GM21447 (cell line): ENCODE measurements at regions not wholly inside any gene's neighbourhood (a gene's known extent, or its start where the extent isn't known, plus 50 kb on each side); places are given as distances from the start of the nearest gene placed in this dataset.
"Not testable (repeated sequence)": the region's sequence is repeated elsewhere in the genome, so short reads cannot be mapped to it uniquely, and the experiment has no call there.

ENCODE experiments used
- ATAC-seq: cut with Tn5 transposase; IDR thresholded peaks from one replicate; pipeline ENCODE4 v1.9.1; 2021; ENCODE audit not compliant: unreplicated experiment

DNA sequence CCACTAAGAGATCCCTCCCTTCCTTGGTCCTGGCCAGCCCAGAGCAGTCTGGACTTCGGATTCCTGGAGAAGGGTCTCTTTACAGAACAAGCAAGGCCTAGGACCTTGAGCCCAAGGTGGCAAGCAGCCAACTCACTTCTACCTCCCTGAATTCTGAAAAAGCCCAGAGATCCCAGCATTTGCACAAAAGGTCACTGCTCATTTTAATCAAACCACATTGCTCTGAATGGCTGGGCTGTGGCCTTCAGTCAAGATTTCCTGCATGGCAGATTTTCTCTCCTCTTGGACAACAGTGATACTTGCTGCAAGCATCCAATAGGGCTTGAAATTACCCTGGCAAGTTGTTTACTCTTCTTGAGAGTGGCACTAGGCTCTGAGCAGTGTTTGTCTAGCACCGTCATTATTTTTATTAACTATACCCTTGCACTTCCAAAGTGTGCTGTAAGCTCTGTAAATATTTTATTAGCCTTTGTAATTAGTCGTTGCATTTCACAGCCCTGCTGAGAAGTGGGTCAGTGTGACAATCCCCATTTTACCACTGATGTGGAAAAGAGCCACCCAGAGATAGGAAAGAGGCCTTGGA, 274.7 kb upstream of the CTNNB1 start:
- ATAC-seq, result no peak

DNA sequence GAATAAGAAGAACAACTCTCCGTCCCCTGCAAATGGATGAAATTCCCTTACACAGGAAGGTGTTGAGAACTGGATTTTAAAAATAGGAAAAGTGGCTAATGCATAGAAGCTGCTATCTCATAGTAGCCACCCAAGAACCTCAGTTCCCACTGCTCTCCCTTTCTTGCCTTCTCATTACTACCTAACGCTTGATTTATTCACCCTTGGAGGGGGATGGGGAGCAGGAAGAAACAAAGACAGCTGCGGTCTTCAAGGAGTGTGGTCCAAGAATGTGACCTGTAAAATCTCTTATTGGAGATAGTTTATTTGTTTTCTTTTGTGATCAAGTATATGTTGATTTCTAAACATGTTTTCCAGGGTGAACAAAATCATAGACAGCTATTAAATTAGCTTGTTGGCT, 274.1 kb upstream of the CTNNB1 start:
- no peak for ATAC-seq

DNA sequence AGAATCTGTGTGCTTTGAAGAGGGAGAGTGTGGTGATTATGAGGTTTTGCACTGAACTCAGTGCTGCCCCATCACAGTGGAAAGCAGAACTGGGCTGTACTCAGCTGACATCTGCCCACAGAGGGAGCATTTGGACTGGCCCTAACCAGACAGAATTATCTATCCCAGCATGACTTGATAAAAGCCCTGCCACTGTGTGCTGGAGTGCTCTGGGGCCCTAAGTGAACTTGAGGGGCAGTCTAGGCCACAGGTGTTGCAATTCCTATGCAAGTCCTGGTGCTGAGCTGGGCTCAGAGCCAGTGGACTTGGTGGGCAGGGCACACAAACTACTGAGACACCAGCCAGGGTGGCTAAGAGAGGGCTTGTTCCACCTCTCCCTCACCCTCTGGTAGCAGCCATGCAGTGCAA, 269.2 kb upstream of the CTNNB1 start:
- ATAC-seq, result no peak

DNA sequence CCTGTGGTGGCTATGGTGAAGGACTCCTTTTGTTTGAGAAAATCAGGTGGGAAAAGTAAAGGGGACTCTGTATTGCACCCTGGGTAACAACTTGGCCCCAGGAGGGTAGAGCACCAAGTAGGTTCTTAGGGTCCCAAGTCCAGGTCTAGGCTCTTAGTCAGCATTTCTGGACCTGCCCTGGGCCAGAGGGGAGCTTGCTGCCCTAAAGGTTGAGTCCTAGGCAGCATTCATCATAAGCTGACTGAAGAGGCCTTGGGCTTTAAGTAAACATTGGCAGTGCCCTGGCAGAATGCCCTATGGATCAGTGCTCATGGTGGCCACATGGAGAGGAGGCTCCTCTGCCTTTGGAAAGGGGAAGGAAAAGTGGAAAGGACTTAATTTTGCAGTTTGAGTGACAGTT, 268.5 kb upstream of the CTNNB1 start:
- no peak for ATAC-seq

DNA sequence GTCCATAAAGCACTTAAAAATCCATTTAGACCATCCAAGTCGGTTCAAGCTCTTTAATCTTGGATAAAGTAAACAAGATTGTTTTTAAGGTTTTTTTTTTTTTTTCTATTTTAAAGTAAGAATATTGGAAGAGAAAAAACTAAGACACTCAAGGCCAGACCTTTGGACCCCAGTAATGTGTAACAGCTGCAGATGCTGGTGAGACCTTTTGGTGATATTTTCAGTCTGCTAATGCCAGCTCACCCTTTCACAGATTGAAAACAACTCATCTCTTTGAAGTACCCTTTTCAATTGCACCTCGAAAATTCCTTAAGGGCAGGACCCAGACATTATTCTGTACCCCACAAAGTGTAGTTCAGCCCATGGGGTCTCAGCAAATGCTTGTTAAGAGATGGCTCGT, 260.7 kb upstream of the CTNNB1 start:
- ATAC-seq, result no peak

DNA sequence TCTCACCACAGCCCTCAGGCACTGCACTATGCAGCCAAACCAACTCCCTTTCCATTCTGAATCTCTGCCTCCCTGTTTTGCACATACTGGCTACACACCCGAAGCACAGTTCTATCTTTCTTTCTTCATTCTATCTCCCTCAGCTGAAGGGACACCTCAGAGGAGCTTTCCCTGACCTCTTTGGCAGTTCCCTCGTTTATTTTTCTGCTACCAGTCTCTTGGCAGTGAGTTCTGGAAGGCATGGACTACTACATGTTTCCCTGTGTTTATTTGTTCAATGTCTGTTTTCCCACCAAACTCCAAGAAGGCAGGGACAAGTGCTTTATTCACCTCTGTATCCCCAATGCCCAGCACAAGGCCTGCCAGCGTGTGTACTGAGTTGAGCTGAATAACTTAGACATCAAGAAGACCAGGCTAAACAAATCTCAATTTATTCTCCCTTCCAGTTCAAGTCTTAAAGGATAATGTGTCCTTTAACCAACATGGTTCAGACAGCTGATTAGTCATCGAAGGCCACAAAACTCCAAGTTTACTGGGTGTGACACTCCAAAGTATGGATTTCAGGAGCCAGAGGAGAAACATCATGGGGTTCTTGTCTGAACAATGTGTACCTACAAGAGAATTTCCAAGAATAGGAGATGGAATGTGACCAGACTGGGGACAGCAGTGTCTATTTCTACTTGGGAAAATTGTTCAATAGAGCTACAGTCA, 260.1 kb upstream of the CTNNB1 start:
- ATAC-seq, result no peak

DNA sequence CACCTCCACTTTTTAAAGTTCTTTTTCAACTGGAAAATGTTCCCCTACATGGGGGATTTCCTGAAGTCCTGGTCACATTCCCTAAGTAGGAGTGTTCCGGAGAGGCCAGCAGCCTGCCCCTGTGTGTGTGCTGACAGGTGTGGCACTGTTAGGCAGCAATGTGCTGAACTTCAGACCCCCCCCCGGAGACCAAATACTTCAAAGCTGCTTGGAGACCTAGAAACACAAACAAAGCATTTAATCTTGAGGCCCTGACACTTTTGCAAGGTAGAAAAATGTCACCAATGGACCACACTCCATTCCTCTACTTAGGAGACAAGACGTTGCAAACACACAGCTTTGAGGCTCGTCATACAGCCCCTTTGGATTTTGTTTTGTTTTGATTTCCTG, 259.6 kb upstream of the CTNNB1 start:
- ATAC-seq, result no peak

DNA sequence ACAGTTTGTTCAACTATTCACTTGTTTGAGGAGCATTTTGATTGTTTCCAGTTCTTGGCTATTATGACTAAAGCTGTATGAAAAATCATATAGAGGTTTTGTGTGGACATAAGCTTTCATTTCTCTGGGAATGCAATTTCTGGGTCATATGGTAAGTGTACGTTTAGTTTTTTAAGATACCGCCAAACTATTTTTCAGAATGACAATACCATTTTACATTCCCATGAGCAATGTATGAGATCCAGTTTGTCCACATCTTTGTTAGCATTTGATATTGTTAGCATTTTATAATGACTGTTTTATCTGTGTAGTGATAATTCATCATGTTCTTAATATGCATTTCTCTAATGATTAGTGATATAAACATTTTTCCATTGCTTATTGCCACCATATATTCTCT, 258.7 kb upstream of the CTNNB1 start:
- no peak for ATAC-seq

DNA sequence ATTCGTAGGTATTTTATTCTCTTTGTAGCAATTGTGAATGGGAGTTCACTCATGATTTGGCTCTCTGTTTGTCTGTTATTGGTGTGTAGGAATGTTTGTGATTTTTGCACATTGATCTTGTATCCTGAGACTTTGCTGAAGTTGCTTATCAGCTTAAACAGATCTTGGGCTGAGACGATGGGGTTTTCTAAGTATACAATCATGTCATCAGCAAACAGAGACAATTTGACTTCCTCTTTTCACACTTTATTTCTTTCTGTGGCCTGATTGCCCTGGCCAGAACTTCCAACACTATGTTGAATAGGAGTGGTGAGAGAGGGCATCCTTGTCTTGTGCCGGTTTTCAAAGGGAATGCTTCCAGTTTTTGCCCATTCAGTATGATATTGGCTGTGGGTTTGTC, 252.3 kb upstream of the CTNNB1 start:
- not testable (repeated sequence) for ATAC-seq

DNA sequence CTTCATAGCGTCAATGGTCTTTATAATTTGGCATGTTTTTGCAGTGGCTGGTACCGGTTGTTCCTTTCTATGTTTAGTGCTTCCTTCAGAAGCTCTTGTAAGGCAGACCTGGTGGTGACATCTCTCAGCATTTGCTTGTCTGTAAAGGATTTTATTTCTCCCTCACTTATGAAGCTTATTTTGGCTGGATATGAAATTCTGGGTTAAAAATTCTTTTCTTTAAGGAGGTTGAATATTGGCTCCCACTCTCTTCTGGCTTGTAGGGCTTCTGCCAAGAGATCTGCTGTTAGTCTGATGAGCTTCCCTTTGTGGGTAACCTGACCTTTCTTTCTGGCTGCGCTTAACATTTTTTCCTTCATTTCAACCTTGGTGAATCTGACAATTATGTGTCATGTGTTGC, 250.0 kb upstream of the CTNNB1 start:
- ATAC-seq, result not testable (repeated sequence)

DNA sequence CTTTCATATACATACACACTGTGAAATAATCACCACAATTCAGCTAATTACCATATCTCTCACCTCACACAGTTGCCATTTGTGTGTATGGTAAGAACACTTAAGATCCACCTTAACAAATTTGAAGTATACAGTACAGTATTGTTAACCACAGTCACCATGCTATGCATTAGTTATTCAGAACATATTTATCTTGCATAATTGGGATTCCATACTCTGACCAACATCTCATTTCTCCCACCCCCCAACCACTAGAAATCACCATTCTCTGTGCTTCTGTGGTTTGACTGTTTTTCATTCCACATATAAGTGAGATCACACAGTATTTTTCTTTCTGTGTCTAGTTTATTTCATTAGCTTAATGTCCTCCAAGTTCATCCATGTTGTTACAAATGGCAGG, 247.7 kb upstream of the CTNNB1 start:
- no peak for ATAC-seq

DNA sequence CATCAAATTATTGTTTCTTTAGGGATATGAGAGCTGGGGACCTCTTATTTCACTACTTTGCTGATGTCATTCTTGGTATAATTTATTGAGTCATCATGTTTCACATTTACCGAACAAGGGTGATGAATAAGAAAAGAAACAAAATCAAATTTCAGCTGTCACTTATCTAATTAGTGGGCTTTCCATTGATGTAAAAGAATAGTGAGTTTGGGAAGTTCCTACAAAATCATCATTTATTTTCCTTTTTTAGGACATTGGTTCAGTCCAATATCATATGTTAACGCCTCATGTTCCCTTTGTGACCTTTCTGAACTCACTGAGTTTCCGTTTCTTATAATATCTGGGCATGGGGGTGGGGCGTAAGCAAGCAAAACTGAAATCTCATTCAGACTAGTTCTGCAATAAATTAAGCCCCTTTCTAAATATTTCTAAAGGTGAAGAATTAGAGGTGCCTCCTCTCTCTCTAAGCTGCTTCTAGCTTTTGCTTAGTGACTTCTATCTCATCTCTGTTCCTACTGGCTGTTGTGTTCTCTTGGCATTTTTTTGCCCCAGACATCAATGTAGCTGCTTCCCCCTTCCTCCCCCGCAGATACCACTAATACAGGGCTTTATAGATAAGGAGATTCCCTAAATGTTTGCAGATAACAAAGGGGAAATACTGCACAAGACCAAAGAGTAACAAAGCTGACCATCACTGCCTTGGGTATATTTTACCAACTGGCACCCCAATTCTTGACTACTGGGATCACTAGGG, 238.0 kb upstream of the CTNNB1 start:
- ATAC-seq, result no peak

DNA sequence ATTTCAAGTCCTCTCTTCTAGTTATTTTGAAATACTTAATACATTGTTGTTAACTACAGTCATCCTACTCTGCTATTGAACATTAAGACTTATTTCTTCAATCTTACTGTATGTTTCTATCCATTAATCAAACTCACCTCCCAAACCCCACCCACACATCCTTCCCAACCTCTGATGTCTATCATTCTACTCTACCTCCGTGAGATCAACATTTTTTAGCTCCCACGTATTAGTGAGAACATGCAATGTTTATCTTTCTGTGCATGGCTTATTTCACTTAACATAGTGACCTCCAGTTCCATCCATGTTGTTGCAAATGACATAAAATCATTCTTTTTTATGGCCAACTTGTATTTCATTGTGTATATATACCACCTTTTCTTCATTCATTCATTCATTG, 236.6 kb upstream of the CTNNB1 start:
- no peak for ATAC-seq

DNA sequence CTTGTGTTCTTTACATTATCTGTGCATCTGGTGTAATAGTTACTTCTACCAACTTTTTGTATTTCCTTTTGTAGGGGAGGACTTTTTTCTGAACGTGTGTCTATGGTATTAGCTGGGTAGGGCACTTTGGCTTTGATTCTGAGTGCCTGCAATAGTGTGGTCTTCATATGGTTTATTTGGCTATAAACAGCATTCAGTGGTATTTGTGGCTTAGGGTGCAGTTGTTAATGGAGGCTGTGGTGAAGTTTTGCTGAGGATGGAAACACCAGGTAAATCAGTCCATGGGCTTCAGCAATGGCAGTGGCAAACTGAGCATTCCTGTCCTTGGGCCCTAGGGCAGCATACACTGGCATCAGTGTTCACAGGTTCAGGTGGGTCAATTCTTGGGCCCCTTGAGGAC, 230.6 kb upstream of the CTNNB1 start:
- ATAC-seq, result no peak

DNA sequence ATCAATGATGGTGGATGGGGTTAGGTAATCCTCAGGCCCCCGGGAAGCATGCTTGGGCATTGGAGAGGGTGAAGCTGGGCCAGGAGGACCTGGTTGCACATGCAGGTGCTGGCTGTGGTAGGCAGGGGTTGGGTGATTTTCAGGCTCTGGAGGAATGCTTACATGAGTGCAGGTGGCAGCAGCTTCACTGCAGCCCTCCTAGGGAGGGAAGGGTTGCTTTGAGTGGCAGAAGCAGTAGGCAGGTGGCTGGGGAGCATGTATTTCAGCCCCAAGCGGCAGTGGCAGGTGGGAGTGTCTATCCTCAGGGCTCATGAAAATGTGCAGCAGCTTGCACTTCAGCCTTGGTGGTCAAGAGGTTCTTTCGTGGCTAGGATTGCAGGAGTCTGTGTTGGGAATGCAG, 230.0 kb upstream of the CTNNB1 start:
- ATAC-seq, result no peak

DNA sequence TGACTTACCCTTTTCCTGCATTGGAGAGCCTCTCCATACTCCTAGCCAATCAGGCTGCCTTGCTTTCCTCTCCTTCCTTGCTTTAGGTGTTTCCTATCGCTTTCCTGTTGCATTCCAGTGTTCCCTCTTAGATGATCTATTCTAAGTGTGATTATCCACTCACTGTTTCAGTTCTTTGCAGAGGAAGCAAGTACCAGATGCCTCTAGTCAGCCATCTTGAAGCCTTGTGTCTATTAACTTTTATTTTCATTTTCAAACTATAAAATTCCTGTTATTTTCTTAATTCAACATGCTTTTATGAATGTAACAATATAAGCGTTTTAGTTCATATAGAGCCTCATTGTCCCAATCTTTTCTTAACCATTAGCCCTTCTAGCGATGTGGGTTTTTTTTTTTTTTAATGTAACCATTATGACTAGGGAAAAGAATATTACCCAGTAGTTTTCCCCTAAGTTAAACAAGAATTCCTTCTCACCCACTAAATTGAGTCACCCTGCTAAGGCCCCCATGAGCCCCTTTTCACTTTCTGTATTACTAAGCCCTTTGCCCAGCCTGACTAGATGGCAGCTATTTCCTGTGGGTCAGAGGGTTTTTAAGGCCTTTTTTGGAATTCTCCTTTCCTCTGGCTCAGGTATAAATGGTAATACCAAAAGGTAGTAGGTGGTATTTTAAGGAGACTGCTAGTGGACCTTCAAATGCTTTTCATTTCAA, 229.4 kb upstream of the CTNNB1 start:
- no peak for ATAC-seq

DNA sequence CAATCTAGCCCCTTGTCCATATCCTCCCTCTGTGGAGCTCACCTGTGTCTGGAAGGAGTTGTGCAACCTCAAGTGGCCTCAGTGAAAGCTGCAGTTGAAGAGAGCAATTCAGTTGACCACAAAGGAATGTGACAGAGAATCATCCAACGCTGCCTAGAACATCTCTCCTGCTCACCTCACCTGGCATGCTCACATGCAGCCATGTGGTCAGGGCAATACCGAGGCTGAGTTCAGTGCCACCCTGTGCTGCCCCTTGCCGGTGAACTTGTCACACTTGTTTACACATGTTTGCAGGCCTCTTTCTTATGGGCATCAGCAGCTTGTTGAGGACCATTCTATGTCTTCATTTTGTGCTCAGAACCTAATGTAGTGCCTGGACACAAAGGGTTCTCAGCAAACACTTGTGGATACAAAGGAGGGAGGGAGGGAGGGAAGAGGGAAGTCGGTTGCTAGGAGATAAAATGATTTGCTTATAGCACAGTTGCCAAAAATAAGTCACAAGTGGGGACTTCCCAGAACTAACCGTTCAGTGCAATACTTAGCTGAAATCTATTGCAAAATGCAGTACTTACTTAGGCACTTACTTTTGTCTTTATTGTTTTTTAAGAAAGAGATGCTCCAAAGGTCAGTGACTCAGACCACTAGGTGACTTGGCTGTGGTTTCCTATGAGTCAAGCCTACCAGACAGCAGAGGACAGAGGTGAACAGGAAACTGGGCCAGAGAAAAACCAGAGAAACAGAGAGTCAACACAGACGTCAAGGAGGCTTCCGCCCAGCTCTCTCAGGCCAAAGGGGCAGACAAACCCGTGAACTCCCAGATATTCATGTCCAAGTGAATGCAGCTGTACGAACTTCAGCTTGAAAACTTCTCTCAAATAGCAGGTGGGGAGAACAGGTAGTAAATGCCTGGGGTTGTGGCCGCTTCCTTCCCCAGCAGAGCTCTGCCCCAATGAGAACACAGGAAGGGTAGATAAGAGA, 227.8 kb upstream of the CTNNB1 start:
- peak; percentile 97 for ATAC-seq

DNA sequence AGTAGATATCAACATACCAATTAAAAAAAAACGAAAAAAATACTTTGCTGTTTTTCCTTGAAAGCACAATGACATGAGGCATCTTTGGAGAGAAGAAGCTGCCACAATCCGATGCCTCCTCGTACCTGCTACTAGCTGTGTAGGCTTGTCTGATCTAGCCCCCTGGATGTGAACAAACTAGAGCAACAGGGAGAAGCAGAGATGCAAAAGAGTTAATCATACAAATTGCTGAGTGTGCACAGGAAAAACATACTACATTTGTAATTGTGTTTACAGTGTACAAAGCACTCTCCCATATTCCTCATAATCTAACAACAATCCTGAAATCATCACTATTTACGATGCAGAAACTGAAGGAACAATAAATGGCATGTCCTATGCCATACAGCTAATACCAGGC, 227.0 kb upstream of the CTNNB1 start:
- no peak for ATAC-seq

DNA sequence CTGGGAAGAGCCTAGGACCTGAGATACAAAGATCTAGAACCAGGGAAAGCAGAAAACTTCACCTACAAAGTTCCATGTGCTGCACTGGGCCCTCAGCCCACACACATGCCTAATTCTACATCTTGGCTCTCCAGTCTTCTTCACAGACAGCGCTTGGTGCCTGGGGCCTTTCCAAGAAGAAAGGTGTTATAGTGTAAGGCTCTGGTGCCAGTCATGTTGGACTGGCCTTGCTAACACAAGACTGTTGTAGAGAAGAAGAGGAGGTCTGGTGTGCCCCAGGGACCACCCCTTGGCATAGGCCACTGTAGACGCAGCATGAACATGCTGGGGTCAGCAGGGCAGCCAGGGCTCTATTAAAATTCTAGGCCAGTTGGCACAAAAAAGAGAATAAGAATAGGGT, 226.2 kb upstream of the CTNNB1 start:
- no peak for ATAC-seq

DNA sequence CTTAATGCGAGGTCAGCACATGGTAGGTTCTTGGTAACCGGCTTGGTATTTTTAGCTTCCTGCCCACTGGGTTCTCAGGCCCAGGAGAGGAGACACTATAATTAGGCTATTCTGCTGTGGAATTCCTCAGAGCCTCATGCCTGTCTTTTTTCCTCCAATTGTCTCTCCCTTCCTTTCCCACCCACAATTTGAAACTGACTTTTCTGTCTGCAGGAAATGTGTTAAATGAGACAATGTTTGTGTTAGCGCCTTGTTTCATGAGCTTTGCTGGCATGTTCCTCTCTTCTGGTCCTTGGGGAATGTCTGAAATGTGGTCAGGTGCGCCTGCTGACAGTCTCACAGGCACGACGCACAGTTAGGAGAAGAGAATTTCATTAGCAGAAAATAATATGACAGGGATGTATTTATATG, 223.6 kb upstream of the CTNNB1 start:
- no peak for ATAC-seq

DNA sequence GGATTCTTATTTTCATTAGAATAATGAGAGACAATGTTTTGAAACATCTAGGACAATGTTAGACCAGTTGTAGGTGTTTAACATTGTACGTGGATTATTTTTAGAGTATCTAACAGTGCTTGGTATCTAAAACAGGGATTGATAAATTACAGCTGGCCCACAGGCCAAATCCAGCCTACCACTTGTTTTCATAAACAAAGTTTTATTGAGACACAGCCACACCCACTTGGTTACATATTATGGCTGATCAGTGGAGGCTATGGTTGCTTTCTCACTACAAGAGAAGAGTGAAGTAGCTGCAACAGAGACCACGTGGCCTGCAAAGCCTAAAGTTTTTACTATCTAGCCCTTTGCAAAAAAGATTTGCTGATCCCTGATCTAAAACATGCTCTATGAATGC, 223.1 kb upstream of the CTNNB1 start:
- ATAC-seq, result no peak
